ENCODE measurements at regions not wholly inside any gene's neighbourhood (a gene's known extent, or its start where the extent isn't known, plus 50 kb on each side); places are given as distances from the start of the nearest gene placed in this dataset.
"Not testable (repeated sequence)": the region's sequence is repeated elsewhere in the genome, so short reads cannot be mapped to it uniquely, and the experiment has no call there.

DNA sequence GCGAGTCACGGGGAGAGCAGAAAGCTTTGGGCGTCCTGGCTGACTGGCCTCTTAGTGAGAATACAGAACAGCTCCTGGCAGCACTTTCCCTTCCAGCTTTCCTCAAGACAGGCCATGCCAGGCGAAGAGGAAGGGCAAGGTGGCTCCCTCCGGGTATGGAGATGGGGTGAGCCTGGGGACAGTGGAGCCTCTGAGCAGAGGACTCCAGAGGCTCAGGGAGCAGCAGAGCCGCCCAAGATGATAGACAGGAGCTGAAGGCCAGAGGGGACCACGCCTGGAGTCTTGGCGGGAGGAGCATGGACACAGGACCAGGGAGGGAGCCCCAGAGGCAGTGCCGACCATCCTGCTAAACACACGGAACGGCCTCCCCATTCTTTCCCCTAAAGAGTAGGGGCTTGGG, 229.1 kb downstream of the TM9SF2 start:
- 0 out of 2 replicates have a peak, but pooled peaks cover 4% of the 10 kb centered on the region for H4K20me1 ChIP-seq (ENCODE audit: insufficient read depth, low read length)

DNA sequence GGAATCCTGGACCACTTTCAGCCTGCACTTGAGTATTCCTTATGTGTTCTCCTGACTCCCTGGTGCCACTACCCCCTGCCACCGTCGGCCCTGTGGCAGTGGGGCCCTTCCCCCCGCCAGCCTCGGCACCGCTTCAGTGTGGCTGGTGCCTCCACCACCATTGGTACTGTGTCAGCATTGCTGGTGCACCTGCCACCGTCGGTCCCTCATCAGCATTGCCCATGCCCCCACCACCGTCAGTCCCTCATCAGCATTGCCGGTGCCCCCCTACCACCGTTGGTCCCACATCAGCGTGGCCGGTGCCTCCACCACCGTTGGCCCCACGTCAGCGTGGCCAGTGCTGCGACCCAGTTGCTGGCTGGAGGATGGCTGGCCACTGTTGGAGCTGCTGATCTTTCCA, 228.5 kb downstream of the TM9SF2 start:
- ATAC-seq (ENCODE audit: insufficient read depth, low read depth) = no peak
- H3K4me1 ChIP-seq (ENCODE audit: insufficient read depth, low read length) = no peaks in the 10 kb centered on the region
- H3K4me2 ChIP-seq (ENCODE audit: insufficient read depth, low read length) = no peak overlapping the region
- H3K27ac ChIP-seq (ENCODE audit: low read length) = no peak overlapping the region
- H3K9me3 ChIP-seq (ENCODE audit: insufficient read depth, low read length, severe bottlenecking) = no peaks in the 10 kb centered on the region
- H4K20me1 ChIP-seq (ENCODE audit: insufficient read depth, low read length) = 0 out of 2 replicates have a peak, but pooled peaks cover 4% of the 10 kb centered on the region
- no peaks in the 10 kb centered on the region for H3K36me3 ChIP-seq (ENCODE audit: insufficient read depth, low read length)
- TF ChIP-seq EZH2 (IDR thresholded peaks at IDR 0.05; ENCODE audit: borderline replicate concordance, low read depth, low read length, severe bottlenecking) = no peak
- TF ChIP-seq, protein P1, sequence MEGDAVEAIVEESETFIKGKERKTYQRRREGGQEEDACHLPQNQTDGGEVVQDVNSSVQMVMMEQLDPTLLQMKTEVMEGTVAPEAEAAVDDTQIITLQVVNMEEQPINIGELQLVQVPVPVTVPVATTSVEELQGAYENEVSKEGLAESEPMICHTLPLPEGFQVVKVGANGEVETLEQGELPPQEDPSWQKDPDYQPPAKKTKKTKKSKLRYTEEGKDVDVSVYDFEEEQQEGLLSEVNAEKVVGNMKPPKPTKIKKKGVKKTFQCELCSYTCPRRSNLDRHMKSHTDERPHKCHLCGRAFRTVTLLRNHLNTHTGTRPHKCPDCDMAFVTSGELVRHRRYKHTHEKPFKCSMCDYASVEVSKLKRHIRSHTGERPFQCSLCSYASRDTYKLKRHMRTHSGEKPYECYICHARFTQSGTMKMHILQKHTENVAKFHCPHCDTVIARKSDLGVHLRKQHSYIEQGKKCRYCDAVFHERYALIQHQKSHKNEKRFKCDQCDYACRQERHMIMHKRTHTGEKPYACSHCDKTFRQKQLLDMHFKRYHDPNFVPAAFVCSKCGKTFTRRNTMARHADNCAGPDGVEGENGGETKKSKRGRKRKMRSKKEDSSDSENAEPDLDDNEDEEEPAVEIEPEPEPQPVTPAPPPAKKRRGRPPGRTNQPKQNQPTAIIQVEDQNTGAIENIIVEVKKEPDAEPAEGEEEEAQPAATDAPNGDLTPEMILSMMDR (IDR thresholded peaks at IDR 0.05; ENCODE audit: borderline replicate concordance, extremely low read depth, low read length, poor library complexity, severe bottlenecking) = no peak
- H3K27me3 ChIP-seq (ENCODE audit: insufficient read depth, low read length, poor library complexity) = no peaks in the 10 kb centered on the region
- no peaks in the 10 kb centered on the region for H3K79me2 ChIP-seq (ENCODE audit: insufficient read depth, low read length)
- H3K9ac ChIP-seq (ENCODE audit: low read depth, low read length) = no peak overlapping the region
- DNase-seq = no peak
- H3K4me3 ChIP-seq (ENCODE audit: low read depth in 1 of 2, low read length in 2 of 2) = no peak overlapping the region
- H2AFZ ChIP-seq (ENCODE audit: low read depth, low read length) = no peak overlapping the region

More for the DNA sequence above, 229.1 kb downstream of the TM9SF2 start:
- Histone ChIP-seq H3K27me3 (ENCODE audit: insufficient read depth, low read length, poor library complexity) (no peaks in the 10 kb centered on the region), H3K27ac (ENCODE audit: low read length) (no peak overlapping the region), H3K4me2 (ENCODE audit: insufficient read depth, low read length) (no peak overlapping the region), H3K4me1 (ENCODE audit: insufficient read depth, low read length) (no peaks in the 10 kb centered on the region), H3K79me2 (ENCODE audit: insufficient read depth, low read length) (no peaks in the 10 kb centered on the region), H2AFZ (ENCODE audit: low read depth, low read length) (no peak overlapping the region), H3K36me3 (ENCODE audit: insufficient read depth, low read length) (no peaks in the 10 kb centered on the region), H3K9ac (ENCODE audit: low read depth, low read length) (no peak overlapping the region), H3K4me3 (ENCODE audit: low read depth in 1 of 2, low read length in 2 of 2) (no peak overlapping the region), H3K9me3 (ENCODE audit: insufficient read depth, low read length, severe bottlenecking) (no peaks in the 10 kb centered on the region)
- no peak for ATAC-seq (ENCODE audit: insufficient read depth, low read depth)
- TF ChIP-seq, protein P1 (IDR thresholded peaks at IDR 0.05; ENCODE audit: borderline replicate concordance, extremely low read depth, low read length, poor library complexity, severe bottlenecking) = no peak
- TF ChIP-seq EZH2 (IDR thresholded peaks at IDR 0.05; ENCODE audit: borderline replicate concordance, low read depth, low read length, severe bottlenecking) = no peak
- DNase-seq = no peak

DNA sequence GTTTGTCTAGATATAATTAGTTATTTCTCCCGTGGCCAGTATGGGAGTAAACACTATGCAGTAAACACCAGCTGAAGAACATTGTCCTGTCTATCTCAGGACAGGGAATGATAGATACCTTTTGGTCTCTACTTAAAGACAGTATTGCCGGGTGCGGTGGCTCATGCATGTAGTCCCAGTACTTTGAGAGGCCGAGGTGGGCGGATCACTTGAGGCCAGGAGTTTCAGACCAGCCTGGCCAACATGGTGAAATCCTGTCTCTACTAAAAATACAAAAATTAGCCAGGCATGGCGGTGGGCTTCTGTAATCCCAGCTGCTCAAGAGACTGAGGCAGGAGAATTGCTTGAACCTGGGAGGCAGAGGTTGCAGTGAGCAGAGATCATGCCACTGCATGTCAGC, 226.4 kb downstream of the TM9SF2 start:
- H3K9ac ChIP-seq (ENCODE audit: low read depth, low read length); H4K20me1 ChIP-seq (ENCODE audit: insufficient read depth, low read length); DNase-seq; H2AFZ ChIP-seq (ENCODE audit: low read depth, low read length); H3K36me3 ChIP-seq (ENCODE audit: insufficient read depth, low read length); H3K27ac ChIP-seq (ENCODE audit: low read length); ATAC-seq (ENCODE audit: insufficient read depth, low read depth); H3K79me2 ChIP-seq (ENCODE audit: insufficient read depth, low read length); H3K9me3 ChIP-seq (ENCODE audit: insufficient read depth, low read length, severe bottlenecking); H3K4me1 ChIP-seq (ENCODE audit: insufficient read depth, low read length); H3K4me2 ChIP-seq (ENCODE audit: insufficient read depth, low read length); H3K4me3 ChIP-seq (ENCODE audit: low read depth in 1 of 2, low read length in 2 of 2); H3K27me3 ChIP-seq (ENCODE audit: insufficient read depth, low read length, poor library complexity): not testable (repeated sequence)

DNA sequence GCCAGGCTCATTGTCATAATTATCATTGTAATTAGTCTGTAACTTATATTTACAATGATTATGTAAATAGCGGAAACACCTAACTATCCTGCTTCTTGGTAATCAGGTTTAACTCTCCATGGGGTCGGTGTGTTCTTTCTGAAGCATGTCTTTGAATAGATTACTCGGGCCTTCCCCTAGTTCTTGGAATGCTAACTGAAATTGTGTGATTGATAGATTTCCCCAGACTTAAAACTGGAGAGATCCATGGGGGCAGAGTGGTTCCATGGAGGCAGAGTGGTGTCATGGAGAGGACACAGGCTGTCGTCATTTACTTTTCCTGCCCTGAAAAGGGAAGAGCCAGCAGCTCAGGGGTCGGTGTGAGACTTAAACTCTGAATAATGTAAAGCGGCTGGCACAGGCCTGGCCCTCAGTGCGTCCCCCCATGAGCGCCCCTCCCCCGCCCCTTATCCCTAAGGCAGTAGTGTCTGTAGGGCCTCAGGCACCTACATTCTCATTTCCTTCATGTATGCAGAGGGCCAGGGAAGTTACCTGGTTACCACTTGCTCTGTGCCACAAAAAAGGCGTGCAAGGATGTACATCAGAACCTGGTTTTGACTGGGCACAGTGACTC, 225.1 kb downstream of the TM9SF2 start:
- TF ChIP-seq, protein P1 (IDR thresholded peaks at IDR 0.05; ENCODE audit: borderline replicate concordance, extremely low read depth, low read length, poor library complexity, severe bottlenecking) = no peak
- no peak for TF ChIP-seq EZH2 (IDR thresholded peaks at IDR 0.05; ENCODE audit: borderline replicate concordance, low read depth, low read length, severe bottlenecking)
- Histone ChIP-seq H3K4me1 (ENCODE audit: insufficient read depth, low read length) (no peaks in the 10 kb centered on the region), H3K9ac (ENCODE audit: low read depth, low read length) (no peak overlapping the region), H4K20me1 (ENCODE audit: insufficient read depth, low read length) (0 out of 2 replicates have a peak, but pooled peaks cover 4% of the 10 kb centered on the region), H2AFZ (ENCODE audit: low read depth, low read length) (no peak overlapping the region), H3K9me3 (ENCODE audit: insufficient read depth, low read length, severe bottlenecking) (no peaks in the 10 kb centered on the region), H3K4me3 (ENCODE audit: low read depth in 1 of 2, low read length in 2 of 2) (no peak overlapping the region), H3K27me3 (ENCODE audit: insufficient read depth, low read length, poor library complexity) (no peaks in the 10 kb centered on the region), H3K27ac (ENCODE audit: low read length) (no peak overlapping the region), H3K79me2 (ENCODE audit: insufficient read depth, low read length) (no peaks in the 10 kb centered on the region), H3K4me2 (ENCODE audit: insufficient read depth, low read length) (no peak overlapping the region), H3K36me3 (ENCODE audit: insufficient read depth, low read length) (no peaks in the 10 kb centered on the region)
- ATAC-seq (ENCODE audit: insufficient read depth, low read depth) (no peak), DNase-seq (no peak)
